ENCODE measurements at regions not wholly inside any gene's neighbourhood (a gene's known extent, or its start where the extent isn't known, plus 50 kb on each side); places are given as distances from the start of the nearest gene placed in this dataset.

DNA sequence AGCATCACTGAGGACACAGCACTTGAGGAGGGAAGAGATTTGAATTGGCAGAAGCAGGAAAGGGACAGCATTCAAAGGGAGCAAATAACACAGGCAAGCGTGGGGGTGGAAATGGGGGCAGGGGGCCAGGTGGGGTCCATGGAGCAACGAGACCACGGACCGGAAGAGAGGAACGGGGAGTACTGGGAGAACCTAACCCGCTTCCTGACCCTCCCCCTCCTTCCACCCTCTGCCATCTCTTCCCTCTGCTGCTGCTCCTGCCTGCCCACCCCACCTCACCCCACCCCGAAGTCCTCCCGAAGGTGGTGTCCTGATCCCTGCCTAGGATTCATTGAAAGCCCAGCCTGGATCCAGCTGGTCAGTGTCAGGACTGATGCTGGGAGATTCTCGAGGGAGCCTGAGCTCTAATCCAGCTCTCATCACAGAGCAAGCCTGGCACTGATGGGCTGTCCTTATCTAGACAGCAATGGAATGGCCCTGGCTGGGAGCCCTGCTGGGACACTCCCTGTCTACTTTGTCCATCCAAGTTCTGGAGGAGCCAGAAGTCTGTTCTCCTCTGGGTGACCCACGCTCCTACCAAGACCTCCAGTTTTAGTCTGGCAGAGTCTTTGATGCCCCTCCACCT is 105.0 kb downstream of the TRIM29 start:
- no peak for FAIRE-seq

DNA sequence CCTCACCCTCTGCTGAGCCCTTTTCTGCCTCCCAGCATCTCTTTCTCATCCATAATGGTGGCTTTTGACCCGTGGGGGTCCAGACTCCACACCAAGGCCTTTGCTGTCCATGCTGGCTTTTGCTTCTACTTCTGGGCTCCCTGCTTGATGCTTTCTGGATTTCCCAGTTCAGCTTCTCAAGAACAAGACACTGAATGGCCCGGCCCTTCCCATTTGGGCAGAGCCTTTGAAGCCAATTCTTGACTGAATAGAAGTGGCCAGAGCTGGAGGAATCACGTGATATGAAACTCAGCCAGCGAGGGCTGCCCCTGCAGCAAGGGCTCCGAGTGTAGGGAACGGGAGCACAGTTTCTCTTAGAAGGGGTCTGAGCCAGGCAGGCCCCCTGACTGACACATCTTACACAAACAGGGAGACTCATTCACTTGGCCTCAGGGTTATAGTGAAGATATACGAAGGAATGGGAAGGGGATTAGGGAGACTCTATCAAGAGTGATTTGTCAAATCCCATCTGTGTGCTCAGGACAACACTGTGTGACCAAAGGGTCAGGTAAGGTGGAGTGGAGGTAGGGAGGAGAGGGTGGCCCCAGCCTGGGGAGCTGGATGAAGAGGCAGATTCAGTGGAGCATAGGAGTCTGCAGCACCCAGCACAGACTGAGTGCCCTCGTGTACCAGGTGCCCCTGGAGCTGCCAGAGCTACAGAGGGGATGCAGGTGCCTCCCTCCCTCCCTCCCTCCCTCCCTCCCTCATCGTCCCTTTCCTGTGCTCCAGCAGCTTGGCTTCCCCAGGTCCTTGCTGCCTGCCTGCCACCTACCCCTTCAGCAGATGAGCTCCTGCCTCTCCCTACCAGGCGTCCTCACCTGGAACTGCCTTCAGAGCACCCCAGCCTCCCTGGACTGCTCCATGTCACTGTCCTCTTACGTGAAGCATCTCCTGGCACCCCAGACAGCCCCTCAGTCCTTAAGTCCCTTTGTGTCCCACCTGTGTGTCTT is 106.0 kb downstream of the TRIM29 start:
- FAIRE-seq = no peak

DNA sequence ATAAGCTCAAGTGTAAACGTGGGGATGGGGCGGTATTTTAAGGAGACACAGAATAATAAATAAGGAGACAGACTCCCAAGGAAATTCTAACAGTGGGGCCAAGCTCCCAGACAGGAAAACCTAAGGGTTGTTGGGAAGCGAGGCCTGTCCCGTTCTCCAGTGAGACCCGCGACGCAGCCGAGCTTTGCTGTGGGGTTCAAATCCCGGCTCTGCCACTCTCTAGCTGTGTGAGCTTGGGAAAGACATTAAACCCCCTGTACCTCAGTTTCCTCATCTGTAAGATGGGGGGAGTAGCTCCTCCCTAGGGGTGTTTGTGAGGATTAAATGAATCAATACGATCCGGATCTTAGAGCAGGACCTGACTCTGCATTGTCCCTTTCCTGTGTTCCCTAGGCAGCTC is 106.8 kb downstream of the TRIM29 start:
- no peak for FAIRE-seq

DNA sequence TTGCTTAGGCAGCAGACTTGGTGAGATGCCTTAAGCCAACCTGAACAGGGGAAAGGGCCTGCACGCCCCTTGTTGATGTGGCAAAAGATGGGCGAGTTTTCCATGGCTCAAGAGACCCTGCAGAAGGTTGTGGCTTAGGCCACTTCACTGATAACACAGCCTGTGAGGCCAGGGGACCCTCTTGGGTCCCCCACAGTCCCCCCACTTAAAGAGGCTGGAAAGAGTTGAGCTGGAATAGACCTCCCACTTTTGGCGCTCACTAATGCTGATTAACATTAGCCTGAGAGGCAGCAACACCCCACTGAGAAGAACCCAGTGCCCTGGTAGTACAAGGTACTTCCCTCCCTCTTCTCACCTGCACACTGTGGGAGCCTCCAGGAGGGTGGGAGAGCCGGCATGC is 107.5 kb downstream of the TRIM29 start:
- FAIRE-seq = no peak

DNA sequence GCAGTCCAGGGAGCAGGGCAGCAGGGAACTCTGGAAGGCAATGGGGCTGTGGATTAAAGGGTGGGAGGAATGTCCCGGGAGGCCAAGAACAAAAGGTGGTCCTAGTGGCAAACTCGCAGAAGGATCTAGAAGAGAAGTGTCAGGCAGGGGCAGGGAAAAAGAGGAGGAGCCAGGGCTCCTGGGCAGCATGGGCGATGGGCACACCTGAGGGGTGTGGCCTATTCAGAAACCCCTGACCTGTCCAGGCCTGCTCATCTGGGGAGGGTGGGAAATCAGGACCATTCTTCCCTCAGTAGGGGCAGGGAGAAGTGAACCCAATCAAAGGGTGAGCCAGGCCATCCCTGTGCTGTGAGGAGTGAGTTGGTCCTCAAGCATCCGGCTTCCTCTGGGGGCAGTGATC is 108.6 kb downstream of the TRIM29 start:
- no peak for FAIRE-seq

DNA sequence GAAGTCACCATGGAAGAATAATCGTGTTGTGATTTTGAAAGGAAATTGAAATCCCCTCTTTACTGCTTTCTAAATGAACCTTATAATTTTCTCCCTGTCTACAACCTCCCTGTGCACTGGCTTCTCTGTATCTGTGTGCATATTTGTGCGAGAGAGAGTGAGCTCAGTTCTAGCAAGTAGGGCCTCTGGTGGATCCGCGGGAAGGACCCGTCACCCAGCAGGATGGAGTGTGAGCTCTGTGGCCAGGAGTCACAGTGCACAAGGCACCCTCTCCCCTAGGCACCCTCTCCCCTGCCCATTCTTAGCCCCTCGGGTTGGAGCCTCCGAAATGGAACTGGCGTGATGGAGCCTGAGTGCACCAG is 109.0 kb downstream of the TRIM29 start:
- FAIRE-seq = no peak

DNA sequence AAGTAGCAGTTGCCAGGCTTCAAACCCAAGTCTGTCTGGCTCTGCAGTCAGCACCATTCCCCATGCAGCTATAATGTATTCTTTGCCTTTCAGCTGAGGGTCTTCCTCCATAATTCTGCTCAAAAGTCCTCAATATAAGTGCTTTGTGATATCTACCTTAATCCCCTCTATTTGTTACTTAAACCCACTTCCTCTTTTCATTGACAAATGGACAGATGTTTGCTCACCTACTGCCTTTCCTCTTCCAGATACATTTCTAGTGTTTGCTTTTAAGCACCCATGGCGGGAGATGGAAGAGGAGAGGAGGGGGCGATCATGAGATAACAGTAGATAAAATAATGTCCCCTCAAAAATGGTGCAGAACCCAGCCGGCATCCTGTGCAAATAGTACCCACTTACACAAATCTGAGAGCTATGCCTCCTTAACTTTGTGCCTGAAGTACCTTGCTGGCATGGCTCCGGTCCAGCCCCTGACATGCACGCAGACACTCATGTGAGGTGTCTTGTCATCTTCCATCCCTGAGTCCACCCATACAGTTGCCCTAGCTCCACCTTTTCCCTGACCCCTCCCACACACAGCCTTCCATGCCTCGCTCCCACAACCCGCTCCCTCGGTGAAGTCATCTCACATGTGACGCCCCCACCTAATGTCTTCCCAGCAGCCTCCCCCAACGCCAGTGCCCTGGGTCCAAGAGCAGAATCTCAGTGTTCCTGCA is 109.6 kb downstream of the TRIM29 start:
- FAIRE-seq = no peak

DNA sequence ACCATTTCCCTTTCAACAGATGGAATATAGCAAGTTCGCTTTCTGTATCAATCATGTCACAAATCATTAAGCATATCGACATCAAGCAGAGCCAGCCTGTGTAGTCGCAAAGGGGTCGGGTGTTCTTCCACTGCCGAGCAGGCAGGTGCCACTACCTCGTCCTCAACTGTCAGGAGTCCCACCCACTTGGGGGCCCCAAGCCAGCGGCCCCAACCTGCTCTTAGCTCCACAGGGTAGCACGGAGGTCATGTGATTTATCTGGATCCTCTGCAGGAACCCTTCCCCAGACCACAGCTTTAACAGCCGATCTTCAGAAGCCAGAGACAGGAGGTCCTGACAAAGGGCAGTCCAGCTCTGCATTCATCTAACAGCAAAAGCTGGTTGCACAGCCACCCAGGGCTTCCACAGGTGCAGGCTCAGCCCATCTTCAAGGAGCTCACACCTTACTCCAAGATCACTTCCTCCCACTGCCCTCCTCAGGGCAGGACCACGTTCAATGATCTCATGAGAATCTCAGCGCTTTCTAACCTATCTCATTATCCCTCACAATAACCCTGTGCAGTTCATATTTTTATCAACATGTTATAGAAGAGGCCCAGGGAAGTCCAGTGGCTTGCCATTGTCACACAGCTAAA is 110.2 kb downstream of the TRIM29 start:
- no peak for FAIRE-seq

DNA sequence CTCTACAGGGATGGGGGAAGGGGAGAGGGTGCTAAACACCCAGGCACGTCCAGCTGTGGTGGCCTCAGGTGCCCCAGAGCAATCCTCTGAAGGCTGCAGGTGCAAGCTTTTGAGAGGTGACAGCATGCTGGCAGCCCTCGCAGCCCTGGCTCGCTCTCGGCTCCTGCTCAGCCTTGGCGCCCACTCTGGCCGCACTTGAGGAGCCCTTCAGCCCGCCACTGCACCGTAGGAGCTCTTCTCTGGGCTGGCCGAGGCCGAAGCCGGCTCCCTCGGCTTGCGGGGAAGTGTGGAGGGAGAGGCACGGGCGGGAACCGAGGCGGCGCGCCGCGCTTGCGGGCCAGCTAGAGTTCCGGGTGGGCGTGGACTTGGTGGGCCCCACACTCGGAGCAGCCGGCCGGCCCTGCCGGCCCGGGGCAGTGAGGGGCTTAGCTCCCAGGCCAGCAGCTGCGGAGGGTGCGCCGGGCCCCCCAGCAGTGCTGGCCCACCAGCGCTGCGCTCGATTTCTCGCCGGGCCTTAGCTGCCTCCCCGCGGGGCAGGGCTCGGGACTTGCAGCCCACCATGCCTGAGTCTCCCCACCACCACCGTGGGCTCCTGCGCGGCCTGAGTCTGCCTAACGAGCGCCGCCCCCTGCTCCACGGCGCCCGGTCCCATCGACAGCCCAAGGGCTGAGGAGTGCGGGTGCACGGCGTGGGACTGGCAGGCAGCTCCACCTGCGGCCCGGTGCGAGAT is 112.1 kb downstream of the TRIM29 start:
- FAIRE-seq = no peak

DNA sequence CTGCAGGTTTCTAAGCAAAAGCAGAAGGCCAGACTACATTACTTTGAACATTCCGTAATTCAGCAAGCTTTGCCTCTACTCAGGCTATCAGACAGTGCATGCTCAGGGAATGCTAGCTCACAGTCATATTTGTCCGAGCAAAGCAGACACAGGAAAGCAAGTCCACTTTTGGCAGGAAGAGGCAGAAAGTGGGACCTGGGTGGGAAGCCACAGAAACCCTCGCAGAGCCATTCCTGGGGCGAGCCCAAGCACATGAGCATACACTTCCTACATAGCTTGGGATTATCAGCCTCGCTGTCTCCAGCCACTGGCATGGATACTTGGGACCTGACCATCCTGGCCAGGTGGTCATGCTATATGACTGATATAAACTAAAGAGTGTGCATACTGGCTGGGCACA is 113.3 kb downstream of the TRIM29 start:
- FAIRE-seq = no peak

DNA sequence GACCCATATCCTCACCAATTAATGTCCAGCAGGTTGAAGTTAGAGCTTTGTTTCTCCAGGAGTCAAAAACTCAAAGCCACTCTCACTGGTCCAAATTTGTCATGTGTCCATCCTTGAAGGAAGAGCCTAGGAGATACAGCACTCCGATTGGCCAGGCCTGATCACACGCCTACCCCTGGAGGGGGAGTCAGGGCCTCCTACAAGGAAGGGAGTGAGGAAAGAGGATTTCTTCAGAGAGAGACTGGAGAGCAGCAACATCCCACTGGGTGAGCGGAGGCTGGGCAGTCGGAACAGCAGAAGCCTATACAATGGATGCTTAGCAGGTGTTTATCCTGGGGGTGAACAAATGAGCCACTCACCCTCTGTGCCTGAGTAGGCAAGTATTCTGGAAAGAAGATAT is 113.9 kb downstream of the TRIM29 start:
- FAIRE-seq = no peak

DNA sequence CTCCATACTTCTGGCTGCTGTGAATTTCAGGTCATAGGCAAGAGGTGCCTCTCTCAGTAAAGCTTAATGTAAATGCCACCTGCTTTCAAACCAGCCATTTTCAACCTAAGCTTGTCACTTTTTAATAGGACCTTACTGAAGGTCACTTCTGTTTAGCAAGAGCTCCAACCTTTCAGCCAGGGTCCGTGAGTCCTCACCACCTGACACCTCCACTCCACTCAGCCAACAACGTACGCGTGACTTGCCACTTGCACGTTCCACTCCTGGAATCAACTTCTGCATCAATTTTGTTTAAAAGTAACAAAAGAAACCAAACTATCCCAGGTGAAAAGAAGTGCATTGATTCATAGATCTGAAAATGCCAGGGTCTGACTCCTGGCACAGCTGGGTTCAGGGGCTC is 114.4 kb downstream of the TRIM29 start:
- no peak for FAIRE-seq

DNA sequence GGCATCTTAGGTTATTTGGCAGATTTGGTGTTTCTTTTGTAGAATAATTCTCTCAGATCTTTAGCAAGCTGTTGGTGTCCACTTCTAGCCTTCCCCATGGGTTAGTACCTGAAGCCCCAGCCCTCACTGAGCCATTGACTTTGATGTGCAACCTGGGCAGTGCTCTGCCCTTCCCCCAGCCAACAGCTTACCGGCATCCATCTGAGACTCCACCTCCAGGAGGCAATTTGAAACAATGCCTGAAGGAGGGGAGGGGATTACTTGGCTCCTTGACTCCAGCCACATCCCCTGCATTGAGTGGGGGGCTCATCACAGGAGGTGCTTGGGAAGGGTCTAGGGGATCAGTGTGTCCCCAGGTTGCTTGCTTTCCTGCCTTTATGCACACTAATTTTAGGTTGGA is 114.8 kb downstream of the TRIM29 start:
- FAIRE-seq = no peak

DNA sequence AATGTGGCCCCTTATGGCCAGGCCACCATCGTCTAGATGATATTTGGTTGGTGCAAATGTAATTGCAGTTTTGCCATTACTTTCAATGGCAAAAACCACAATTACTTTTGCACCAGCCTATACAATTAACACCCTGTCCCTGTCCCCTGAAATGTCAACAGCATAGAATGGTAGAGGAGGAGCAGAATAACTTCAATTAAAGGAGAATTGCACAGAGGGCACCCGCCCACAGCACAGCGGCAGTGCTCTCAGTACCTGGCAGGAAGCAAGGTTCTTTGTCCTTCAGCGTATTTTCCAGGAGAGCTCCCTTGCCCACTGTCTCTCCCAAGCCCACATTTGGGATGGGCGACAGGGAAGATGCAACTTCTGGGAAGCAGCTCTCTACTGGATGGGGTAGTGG is 115.3 kb downstream of the TRIM29 start:
- FAIRE-seq = no peak

DNA sequence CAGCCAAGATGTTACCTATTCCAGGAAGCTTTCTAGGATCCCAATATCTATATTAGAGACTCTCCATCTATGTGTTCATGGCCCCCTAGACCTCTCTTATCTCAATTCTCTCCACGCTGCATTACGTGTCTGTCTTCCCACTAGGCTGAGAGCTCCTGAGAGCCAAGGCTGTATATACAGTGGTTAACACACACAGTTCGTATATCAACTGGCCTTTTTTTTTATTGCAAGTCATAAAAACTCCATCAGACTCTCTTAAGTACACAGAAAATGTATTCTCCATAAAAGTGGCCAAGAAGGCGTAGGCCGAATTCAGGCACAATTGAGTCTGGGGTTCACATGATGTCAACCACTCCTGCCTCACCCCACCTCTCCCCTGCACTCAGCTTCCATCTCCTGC is 115.9 kb downstream of the TRIM29 start:
- FAIRE-seq = no peak

DNA sequence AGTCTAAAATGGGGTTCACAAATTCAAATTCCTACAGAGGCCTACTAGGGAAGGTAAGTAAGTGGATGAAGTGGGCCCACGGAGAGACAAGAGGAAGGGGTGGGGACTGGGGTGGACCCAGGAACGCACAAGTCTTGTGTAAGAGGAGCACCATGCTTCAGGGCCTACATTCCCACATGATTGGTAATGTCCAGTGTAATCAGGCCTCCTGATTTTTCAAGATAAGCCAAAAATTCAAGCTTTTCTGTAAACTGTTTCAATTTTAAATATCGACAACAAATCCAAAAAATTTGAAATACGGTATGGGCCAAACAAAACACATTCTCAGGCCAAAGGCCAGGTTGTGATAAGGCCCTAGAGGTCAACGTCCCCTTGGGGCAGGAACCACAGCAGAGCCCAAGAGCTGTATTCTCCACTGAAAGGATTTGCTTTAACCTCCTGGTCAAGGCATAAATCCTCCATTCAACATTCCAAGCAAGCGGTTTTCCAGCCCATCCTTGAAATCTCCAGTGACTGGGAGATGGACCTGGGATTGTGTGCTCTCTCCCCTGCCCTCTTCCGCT is 116.4 kb downstream of the TRIM29 start:
- FAIRE-seq = no peak

DNA sequence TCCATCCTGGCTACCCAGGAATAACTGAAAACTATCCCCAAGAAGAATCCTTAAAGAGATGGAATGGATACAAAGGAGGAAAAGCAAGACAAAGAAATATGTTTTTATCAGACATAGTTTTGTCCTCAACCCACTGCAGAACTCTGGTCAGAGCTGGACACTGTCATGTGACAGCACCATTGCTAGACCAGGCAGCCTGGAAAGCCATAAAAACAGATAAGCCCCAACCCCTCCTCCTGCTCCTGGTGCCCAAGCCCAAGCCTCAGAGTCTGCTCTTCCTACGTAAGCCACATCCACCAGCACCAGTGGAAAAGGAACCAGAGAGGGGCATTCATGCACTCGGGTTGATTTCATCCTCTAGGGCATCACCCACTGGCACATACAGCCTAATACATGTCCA is 116.9 kb downstream of the TRIM29 start:
- FAIRE-seq = no peak

DNA sequence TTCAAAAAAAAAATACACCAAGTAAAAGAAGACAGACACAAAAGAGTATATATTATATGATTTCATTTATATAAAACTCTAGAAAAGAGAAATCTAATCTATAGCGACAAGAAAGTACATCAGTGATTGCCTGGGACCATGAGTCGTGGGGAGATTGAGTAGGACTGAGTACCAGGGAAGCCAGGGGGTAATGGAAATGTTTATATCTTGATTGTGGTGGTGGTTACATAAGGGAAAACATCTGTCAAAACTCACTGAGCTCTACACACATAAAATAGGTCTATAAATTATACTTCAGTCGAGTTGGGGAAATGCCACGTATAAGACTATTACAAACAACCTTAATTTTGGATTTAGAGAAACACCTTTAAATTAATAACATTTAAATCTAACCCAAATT is 117.4 kb downstream of the TRIM29 start:
- FAIRE-seq = no peak

DNA sequence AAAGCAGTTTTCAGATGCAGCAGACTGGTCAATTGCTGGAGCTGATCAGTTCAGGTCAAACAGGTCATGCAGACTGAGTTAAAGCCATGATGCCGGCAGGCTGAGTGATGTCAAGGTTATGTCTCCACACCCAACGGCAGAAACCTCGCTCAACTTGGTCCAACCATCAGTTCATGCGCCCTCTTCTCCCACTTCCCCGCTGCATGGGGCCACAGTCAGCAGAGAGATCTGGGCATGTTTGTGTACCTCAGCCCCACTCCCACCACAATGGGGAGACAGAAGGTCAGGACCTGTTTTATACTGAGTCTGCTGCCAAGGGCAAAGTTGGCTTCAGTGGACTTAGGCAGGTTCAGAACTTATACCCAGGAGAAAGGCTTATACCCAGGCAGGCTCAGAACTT is 118.7 kb downstream of the TRIM29 start:
- FAIRE-seq = no peak

DNA sequence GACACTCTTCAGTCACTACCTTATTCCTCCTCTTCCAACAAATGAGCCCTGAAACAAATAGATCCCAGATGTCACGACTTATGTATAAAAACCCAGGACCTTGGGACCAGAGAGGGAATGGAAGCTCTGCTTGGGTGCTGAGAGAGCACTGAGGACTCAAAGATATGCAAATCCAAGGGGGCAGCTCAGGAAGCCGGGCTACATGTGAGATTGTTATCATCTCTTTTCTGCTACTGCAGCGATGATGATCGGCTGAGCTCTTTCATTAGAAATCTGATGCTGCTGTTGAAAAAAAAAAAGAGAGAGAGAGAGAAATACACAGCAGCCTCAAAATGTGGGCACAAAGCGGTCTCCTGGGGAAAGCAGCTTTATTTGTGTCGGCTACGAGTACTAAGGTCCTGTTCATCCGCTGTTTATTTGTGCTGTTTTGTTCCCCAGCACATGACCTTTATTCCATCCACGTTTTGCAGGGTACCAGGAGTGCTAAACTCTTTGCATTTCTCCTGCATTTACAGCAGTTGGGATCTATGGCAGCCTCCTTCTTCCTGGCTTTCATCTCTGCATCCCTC is 120.2 kb downstream of the TRIM29 start:
- FAIRE-seq = no peak

DNA sequence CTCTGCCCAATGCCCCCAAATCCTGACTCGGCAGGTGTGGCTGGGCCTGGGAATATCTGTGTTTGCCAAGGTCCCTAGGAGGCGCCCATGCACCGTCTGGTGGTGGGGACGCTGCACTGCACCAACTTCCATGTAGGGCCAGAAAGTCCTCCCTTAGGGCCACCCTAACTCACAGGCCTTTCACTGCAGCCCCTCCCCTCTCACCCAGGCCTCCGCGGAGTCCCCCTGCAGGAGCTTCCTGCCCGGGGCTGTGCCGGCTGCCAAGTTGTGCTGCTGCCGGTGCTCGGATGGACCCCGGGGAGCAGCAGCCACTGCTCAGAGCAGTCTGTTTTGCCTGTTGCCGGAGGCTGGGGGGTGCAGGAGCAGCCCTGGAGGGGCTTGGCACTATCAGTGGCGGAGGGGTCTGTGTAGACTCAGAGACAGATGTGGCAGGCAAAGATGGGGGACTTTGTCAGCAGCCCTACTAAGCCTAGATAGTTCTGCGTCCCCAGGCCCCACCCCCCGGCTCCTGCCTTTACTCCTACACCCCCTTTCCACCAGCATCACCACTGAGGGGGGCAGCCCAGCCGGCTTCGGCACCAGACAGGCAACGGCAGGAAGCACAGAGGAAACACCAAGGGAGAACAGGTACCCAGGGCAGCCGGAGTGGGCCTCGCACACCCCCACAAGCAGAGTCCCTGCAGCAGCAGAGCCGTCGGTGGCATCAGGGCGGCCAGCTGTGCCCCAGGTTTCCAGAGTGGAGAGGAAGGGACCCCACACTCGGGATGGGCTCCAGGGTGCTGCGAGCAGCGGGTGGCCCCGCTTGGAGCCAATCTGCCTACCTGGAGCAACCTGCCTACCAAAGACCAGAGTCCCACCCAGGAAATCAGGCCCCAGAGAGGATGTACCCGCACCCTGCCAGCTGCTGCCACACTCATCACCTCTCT is 124.3 kb downstream of the TRIM29 start:
- FAIRE-seq = no peak

Measured in islet of Langerhans (tissue), 1 donor.